Suprapubic skin (tissue), 4 donors: ENCODE measurements at regions not wholly inside any gene's neighbourhood (a gene's known extent, or its start where the extent isn't known, plus 50 kb on each side); places are given as distances from the start of the nearest gene placed in this dataset.

ENCODE experiments used
- DNase-seq, 2 donors: peaks; one replicate each; pipeline ENCODE4 v3.0.0-alpha.2; 2019; ENCODE audit warnings: low spot score in 2 of 2
- H3K27ac ChIP-seq: fragments of 200-600 bp; sonication (generic); one replicate; pipeline ENCODE4 v1.5.1; 2019
- H3K27me3 ChIP-seq: fragments of 200-600 bp; sonication (generic); one replicate; pipeline ENCODE4 v1.5.1; 2019
- H3K36me3 ChIP-seq: fragments of 200-600 bp; sonication (generic); one replicate; pipeline ENCODE4 v1.5.1; 2019
- H3K4me1 ChIP-seq: fragments of 200-600 bp; sonication (generic); one replicate; pipeline ENCODE4 v1.5.1; 2019
- H3K4me3 ChIP-seq: fragments of 200-600 bp; sonication (generic); one replicate; pipeline ENCODE4 v1.5.1; 2019; ENCODE audit warnings: mild to moderate bottlenecking
- H3K9me3 ChIP-seq: fragments of 200-600 bp; sonication (generic); one replicate; pipeline ENCODE4 v1.5.1; 2019
- EP300 ChIP-seq: sonication (generic); formaldehyde crosslinking; IDR thresholded peaks from one replicate; pipeline ENCODE4 v1.6.1; 2017; ENCODE audit warnings: antibody characterized with exemption
- POLR2A ChIP-seq, 2 donors: fragments of 450-650 bp; IDR thresholded peaks; one replicate each; pipeline ENCODE4 v1.6.1; 2017; ENCODE audit warnings: antibody characterized with exemption in 2 of 2, mild to moderate bottlenecking in 2 of 2, moderate library complexity in 2 of 2
- POLR2AphosphoS5 ChIP-seq, 3 donors: sonication (generic); formaldehyde crosslinking; IDR thresholded peaks; one replicate each; pipeline ENCODE4 v1.6.1; 2017; ENCODE audit warnings: antibody characterized with exemption in 3 of 3
- WGBS: methylation state at CpG from one replicate; pipeline ENCODE4 v1.1.5; 2018; 5-methylcytosine and 5-hydroxymethylcytosine counted together
- TF ChIP-seq, protein P1 (sequence below), 2 donors: fragments of 200-600 bp in 1 of 2; fragments of 450-650 bp in 1 of 2; sonication (generic) in 1 of 2; IDR thresholded peaks; one replicate each; pipeline ENCODE4 v1.5.1; 2016 to 2019; ENCODE audit warnings: antibody characterized with exemption in 2 of 2, mild to moderate bottlenecking in 1 of 2, moderate library complexity in 1 of 2

DNA sequence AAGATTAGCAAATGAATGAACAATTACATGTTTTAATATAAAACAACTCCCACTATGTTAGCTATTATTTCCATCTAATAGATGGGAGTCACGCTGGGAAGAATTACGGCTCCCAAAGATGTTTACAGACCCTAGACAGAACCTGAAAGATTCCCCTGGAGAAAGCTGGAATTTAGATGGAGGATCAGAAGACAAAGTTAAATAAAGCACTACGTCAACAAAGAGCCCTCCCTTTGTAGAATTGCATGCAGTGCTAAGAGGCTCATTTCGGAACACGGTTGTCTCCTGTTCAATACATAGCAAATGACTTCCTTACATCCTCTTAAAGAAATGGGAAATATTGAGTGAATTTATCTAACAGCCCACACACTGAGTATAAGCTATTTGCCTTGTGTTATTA lies 328.3 kb downstream of the CBLN4 start:
- Histone ChIP-seq H3K27me3 (no peaks in the 10 kb centered on the region), H3K27ac (no peak overlapping the region), H3K36me3 (no peaks in the 10 kb centered on the region), H3K9me3 (no peaks in the 10 kb centered on the region), H3K4me1 (no peaks in the 10 kb centered on the region), H3K4me3 (no peak overlapping the region)
- no peak for TF ChIP-seq POLR2AphosphoS5 (IDR thresholded peaks at IDR 0.05)
- TF ChIP-seq, protein P1, sequence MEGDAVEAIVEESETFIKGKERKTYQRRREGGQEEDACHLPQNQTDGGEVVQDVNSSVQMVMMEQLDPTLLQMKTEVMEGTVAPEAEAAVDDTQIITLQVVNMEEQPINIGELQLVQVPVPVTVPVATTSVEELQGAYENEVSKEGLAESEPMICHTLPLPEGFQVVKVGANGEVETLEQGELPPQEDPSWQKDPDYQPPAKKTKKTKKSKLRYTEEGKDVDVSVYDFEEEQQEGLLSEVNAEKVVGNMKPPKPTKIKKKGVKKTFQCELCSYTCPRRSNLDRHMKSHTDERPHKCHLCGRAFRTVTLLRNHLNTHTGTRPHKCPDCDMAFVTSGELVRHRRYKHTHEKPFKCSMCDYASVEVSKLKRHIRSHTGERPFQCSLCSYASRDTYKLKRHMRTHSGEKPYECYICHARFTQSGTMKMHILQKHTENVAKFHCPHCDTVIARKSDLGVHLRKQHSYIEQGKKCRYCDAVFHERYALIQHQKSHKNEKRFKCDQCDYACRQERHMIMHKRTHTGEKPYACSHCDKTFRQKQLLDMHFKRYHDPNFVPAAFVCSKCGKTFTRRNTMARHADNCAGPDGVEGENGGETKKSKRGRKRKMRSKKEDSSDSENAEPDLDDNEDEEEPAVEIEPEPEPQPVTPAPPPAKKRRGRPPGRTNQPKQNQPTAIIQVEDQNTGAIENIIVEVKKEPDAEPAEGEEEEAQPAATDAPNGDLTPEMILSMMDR (IDR thresholded peaks at IDR 0.05) = no peak
- no peak for TF ChIP-seq EP300
- no peak for TF ChIP-seq POLR2A (IDR thresholded peaks at IDR 0.05)
- DNase-seq = no peak
- WGBS = 87% methylated on average over 5 of the region's 5 CpGs

DNA sequence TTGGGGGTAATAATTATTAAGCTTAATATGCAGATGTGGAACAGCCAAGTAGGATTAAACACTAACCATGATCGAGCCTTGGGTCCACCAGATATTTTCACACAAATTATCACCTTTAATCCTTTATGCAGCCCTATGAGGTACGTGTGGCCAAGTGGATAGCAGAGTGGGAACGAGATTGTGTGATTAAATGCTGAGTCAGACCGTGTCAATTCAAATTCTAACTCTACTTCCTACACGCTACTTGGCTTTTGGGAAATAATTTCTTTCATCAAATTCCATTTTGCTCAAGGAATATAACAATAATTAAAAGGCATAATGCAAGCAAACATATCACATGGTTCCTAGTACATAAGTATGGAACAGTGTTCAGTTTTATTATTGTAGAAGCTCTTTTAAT lies 329.2 kb downstream of the CBLN4 start:
- Histone ChIP-seq H3K9me3 (no peaks in the 10 kb centered on the region), H3K27ac (no peak overlapping the region), H3K36me3 (no peaks in the 10 kb centered on the region), H3K4me3 (no peak overlapping the region), H3K4me1 (no peaks in the 10 kb centered on the region), H3K27me3 (no peaks in the 10 kb centered on the region)
- TF ChIP-seq EP300 = no peak
- no peak for TF ChIP-seq POLR2AphosphoS5 (IDR thresholded peaks at IDR 0.05)
- no peak for TF ChIP-seq POLR2A (IDR thresholded peaks at IDR 0.05)
- TF ChIP-seq, protein P1 (IDR thresholded peaks at IDR 0.05) = no peak
- 81% methylated on average over 5 of the region's 5 CpGs for WGBS
- DNase-seq = no peak

DNA sequence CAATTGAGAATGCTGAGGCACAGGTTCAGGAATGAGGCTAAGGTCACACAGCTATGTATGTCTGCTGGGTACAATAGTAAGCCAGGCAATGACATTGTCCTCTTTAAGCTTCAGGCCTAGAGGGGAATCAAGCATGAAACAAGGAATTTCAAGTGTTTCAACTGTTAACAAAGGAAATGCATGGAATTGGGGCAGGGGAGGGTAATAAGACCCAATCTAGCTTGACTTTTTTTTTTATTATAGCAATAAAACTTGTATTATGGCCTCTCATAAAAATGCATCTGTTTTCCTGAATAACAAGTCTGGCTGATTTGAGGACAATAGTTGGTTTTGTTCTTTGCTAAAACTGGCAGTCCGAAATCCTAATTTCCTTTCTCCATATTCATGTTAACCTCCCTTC lies 336.7 kb downstream of the CBLN4 start:
- Histone ChIP-seq H3K36me3 (no peaks in the 10 kb centered on the region), H3K27me3 (no peaks in the 10 kb centered on the region), H3K9me3 (no peaks in the 10 kb centered on the region), H3K27ac (no peak overlapping the region), H3K4me3 (no peak overlapping the region), H3K4me1 (no peaks in the 10 kb centered on the region)
- WGBS = 88% methylated on average over 1 of the region's 1 CpG
- TF ChIP-seq EP300 (no peak), POLR2A (IDR thresholded peaks at IDR 0.05) (no peak), POLR2AphosphoS5 (IDR thresholded peaks at IDR 0.05) (no peak)
- TF ChIP-seq, protein P1 (IDR thresholded peaks at IDR 0.05) = no peak
- no peak for DNase-seq

- H3K27ac ChIP-seq = no peak overlapping the region
- no peaks in the 10 kb centered on the region for H3K4me1 ChIP-seq
- H3K4me3 ChIP-seq = no peak overlapping the region
- DNase-seq = no peak
- H3K36me3 ChIP-seq = no peaks in the 10 kb centered on the region
- no peaks in the 10 kb centered on the region for H3K9me3 ChIP-seq
- WGBS = 89% methylated on average over 3 of the region's 3 CpGs
- TF ChIP-seq EP300 (no peak), POLR2A (IDR thresholded peaks at IDR 0.05) (no peak), POLR2AphosphoS5 (IDR thresholded peaks at IDR 0.05) (no peak)
- TF ChIP-seq, protein P1 (IDR thresholded peaks at IDR 0.05) = no peak
- H3K27me3 ChIP-seq = no peaks in the 10 kb centered on the region
Measured at GRCh38 chr20:55667955-55668354, 337.4 kb downstream of the CBLN4 start.

- Histone ChIP-seq H3K27me3 (no peaks in the 10 kb centered on the region), H3K27ac (no peak overlapping the region), H3K4me3 (no peak overlapping the region), H3K4me1 (no peaks in the 10 kb centered on the region), H3K9me3 (no peaks in the 10 kb centered on the region), H3K36me3 (no peaks in the 10 kb centered on the region)
- TF ChIP-seq EP300 (no peak), POLR2A (IDR thresholded peaks at IDR 0.05) (no peak), POLR2AphosphoS5 (IDR thresholded peaks at IDR 0.05) (no peak)
- TF ChIP-seq, protein P1 (IDR thresholded peaks at IDR 0.05) = no peak
- 74% methylated on average over 4 of the region's 4 CpGs for WGBS
- no peak for DNase-seq
Measured at GRCh38 chr20:55667024-55667423, 338.3 kb downstream of the CBLN4 start.
